Liver (tissue), 3 donors: ENCODE measurements at regions not wholly inside any gene's neighbourhood (a gene's known extent, or its start where the extent isn't known, plus 50 kb on each side); places are given as distances from the start of the nearest gene placed in this dataset.

Experiments
- FOXA1 ChIP-seq: IDR thresholded peaks from 2 replicates; pipeline ENCODE4 v1.6.1; 2016; ENCODE audit warnings: antibody characterized with exemption
- FOXA2 ChIP-seq: IDR thresholded peaks from 2 replicates; pipeline ENCODE4 v1.6.1; 2016; ENCODE audit warnings: antibody characterized with exemption
- GABPA ChIP-seq, 2 donors: IDR thresholded peaks in 1 of 2; conservative IDR thresholded peaks in 1 of 2; 2 replicates each; pipeline ENCODE4 v1.6.1; 2016; ENCODE audit warnings: antibody characterized with exemption in 2 of 2, mild to moderate bottlenecking in 1 of 2, moderate library complexity in 1 of 2
- HNF4A ChIP-seq, 2 donors: conservative IDR thresholded peaks; 2 replicates each; pipeline ENCODE4 v1.6.1; 2016; ENCODE audit warnings: antibody characterized with exemption in 2 of 2, mild to moderate bottlenecking in 2 of 2
- MAX ChIP-seq: IDR thresholded peaks from 2 replicates; pipeline ENCODE4 v1.6.1; 2016; ENCODE audit warnings: antibody characterized with exemption
- NR2F2 ChIP-seq: IDR thresholded peaks from 2 replicates; pipeline ENCODE4 v1.6.1; 2016; ENCODE audit warnings: antibody characterized with exemption
- RAD21 ChIP-seq, 2 donors: IDR thresholded peaks; 2 replicates each; pipeline ENCODE4 v1.6.1; 2016; ENCODE audit warnings: antibody characterized with exemption in 2 of 2, mild to moderate bottlenecking in 2 of 2
- REST ChIP-seq: IDR thresholded peaks from 2 replicates; pipeline ENCODE4 v1.6.1; 2016; ENCODE audit warnings: antibody characterized with exemption, mild to moderate bottlenecking
- RXRA ChIP-seq, 2 donors: IDR thresholded peaks; 2 replicates each; pipeline ENCODE4 v1.6.1; 2017 to 2018; ENCODE audit warnings: antibody characterized with exemption in 2 of 2, mild to moderate bottlenecking in 1 of 2
- SP1 ChIP-seq: IDR thresholded peaks from 2 replicates; pipeline ENCODE4 v1.6.1; 2018; ENCODE audit warnings: antibody characterized with exemption, mild to moderate bottlenecking
- TAF1 ChIP-seq: conservative IDR thresholded peaks from 2 replicates; pipeline ENCODE4 v1.6.1; 2016; ENCODE audit warnings: antibody characterized with exemption, mild to moderate bottlenecking
- YY1 ChIP-seq: IDR thresholded peaks from 2 replicates; pipeline ENCODE4 v1.6.1; 2016; ENCODE audit warnings: antibody characterized with exemption, mild to moderate bottlenecking
- TF ChIP-seq, protein P1 (sequence below): fragments of 150-350 bp; IDR thresholded peaks from 2 replicates; pipeline ENCODE4 v1.5.1; 2017; ENCODE audit warnings: improper control_type of control experiment, low read depth, low read length; ENCODE audit not compliant: missing input control
- donor health status: healthy.
- donor health status: healthy.

GRCh38 chr2:88826399-88826798 is 134.9 kb downstream of the RPIA start:
- TF ChIP-seq, protein P1, sequence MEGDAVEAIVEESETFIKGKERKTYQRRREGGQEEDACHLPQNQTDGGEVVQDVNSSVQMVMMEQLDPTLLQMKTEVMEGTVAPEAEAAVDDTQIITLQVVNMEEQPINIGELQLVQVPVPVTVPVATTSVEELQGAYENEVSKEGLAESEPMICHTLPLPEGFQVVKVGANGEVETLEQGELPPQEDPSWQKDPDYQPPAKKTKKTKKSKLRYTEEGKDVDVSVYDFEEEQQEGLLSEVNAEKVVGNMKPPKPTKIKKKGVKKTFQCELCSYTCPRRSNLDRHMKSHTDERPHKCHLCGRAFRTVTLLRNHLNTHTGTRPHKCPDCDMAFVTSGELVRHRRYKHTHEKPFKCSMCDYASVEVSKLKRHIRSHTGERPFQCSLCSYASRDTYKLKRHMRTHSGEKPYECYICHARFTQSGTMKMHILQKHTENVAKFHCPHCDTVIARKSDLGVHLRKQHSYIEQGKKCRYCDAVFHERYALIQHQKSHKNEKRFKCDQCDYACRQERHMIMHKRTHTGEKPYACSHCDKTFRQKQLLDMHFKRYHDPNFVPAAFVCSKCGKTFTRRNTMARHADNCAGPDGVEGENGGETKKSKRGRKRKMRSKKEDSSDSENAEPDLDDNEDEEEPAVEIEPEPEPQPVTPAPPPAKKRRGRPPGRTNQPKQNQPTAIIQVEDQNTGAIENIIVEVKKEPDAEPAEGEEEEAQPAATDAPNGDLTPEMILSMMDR: no peak
- TF ChIP-seq GABPA (IDR thresholded peaks at IDR 0.05 in 1 of 2, conservative IDR thresholded peaks at IDR 0.05 in 1 of 2): no peak
- no peak for TF ChIP-seq NR2F2
- no peak for TF ChIP-seq RAD21 (IDR thresholded peaks at IDR 0.05)
- no peak for TF ChIP-seq YY1
- TF ChIP-seq RXRA (IDR thresholded peaks at IDR 0.05): no peak
- TF ChIP-seq REST: no peak
- TF ChIP-seq HNF4A (conservative IDR thresholded peaks at IDR 0.05): no peak
- no peak for TF ChIP-seq TAF1
- TF ChIP-seq MAX: no peak
- no peak for TF ChIP-seq SP1
- no peak for TF ChIP-seq FOXA2
- TF ChIP-seq FOXA1: no peak
